HepG2 (cell line): ENCODE measurements at regions not wholly inside any gene's neighbourhood (a gene's known extent, or its start where the extent isn't known, plus 50 kb on each side); places are given as distances from the start of the nearest gene placed in this dataset.

Experiments used
- ATAC-seq: fragments of 200-7000 bp; cut with Tn5 transposase; 3 replicates; pipeline ENCODE4 v1.9.1; 2020; ENCODE audit warnings: mild to moderate bottlenecking, moderate library complexity
- BruUV-seq: library from RNA; stranded (reverse); fragments of 400-500 nt; replicated peaks from 2 replicates; lab custom pipeline; 2021; lab: Mats Ljungman, UMichigan
- CTCF ChIA-PET: fragments of 300-600 bp; formaldehyde crosslinking; extraction: SDS; loops from one replicate; lab custom pipeline; 2021; ENCODE audit warnings: low total read pairs, inconsistent platforms, low intra/inter-chr PET ratio; lab: Yijun Ruan, JAX
- POLR2A ChIA-PET: fragments of 350-600 bp; sonication (Branson Sonifier 250); formaldehyde crosslinking; loops from one replicate; lab custom pipeline; 2020; ENCODE audit warnings: antibody characterized with exemption, inconsistent platforms; lab: Yijun Ruan, JAX
- DNase-seq: peaks from one replicate; pipeline ENCODE4 v3.0.0-alpha.2; 2015; ENCODE audit warnings: low spot score
- FAIRE-seq: peaks from 3 replicates; lab custom pipeline; 2011; peaks lifted over from hg19 to GRCh38; lab: Jason Lieb, UNC
- H2AFZ ChIP-seq: one replicate; pipeline ENCODE4 v1.6.1; 2011; ENCODE audit warnings: low read length, inconsistent platforms
- H3K27ac ChIP-seq: fragments of 300-600 bp; 3 replicates; pipeline ENCODE4 v1.8.0; 2011; ENCODE audit warnings: mixed run types, mild to moderate bottlenecking, mixed read lengths, low read length, inconsistent platforms; ENCODE audit not compliant: insufficient read depth; ENCODE audit errors: extremely low read length
- H3K27me3 ChIP-seq, 2 experiments: fragments of 200-600 bp in 1 of 2; 2 replicates in 1 of 2; 3 replicates in 1 of 2; pipeline versions ENCODE4 v1.6.0 to v1.8.0; 2011; ENCODE audit warnings: low read length in 2 of 2, mild to moderate bottlenecking in 2 of 2, moderate library complexity in 2 of 2, inconsistent platforms in 1 of 2; ENCODE audit not compliant: insufficient read depth in 2 of 2, control insufficient read depth in 1 of 2
- H3K36me3 ChIP-seq, 2 experiments: fragments of 200-600 bp in 1 of 2; replicated peaks in 1 of 2; 2 replicates in 1 of 2; 3 replicates in 1 of 2; pipeline versions ENCODE4 v1.5.1 to v1.8.0; 2011; ENCODE audit warnings: low read length in 2 of 2, inconsistent platforms in 1 of 2; ENCODE audit not compliant: insufficient read depth in 2 of 2, control insufficient read depth in 1 of 2
- H3K4me1 ChIP-seq: 2 replicates; pipeline ENCODE4 v1.5.1; 2012; ENCODE audit warnings: low read length, inconsistent platforms; ENCODE audit not compliant: insufficient read depth
- H3K4me2 ChIP-seq: 2 replicates; pipeline ENCODE4 v1.6.0; 2011; ENCODE audit warnings: low read depth, low read length, inconsistent platforms
- H3K4me3 ChIP-seq, 3 experiments: fragments of 200-600 bp in 1 of 3; sonication (generic), shearing (Covaris generic) in 1 of 3; replicated peaks in 1 of 3; 2 replicates each; pipeline ENCODE4 v1.5.1; 2011 to 2016; ENCODE audit warnings: low read length in 3 of 3, inconsistent platforms in 2 of 3, low read depth in 2 of 3, mild to moderate bottlenecking in 2 of 3, control low read depth in 1 of 3, mixed read lengths in 1 of 3; ENCODE audit not compliant: insufficient read depth in 1 of 3
- H3K79me2 ChIP-seq: one replicate; pipeline ENCODE4 v1.6.1; 2011; ENCODE audit warnings: low read length, inconsistent platforms; ENCODE audit not compliant: insufficient read depth
- H3K9ac ChIP-seq: 2 replicates; pipeline ENCODE4 v1.6.0; 2011; ENCODE audit warnings: mild to moderate bottlenecking, low read depth, low read length, inconsistent platforms; ENCODE audit not compliant: insufficient read depth
- H3K9me3 ChIP-seq: 2 replicates; pipeline ENCODE4 v1.5.1; 2012; ENCODE audit warnings: mild to moderate bottlenecking, low read length
- H4K20me1 ChIP-seq: 2 replicates; pipeline ENCODE4 v1.6.0; 2011; ENCODE audit warnings: inconsistent platforms, mild to moderate bottlenecking, low read length, moderate library complexity; ENCODE audit not compliant: insufficient read depth
- ASH2L ChIP-seq: fragments of 300-600, 200-600 bp; sonication (generic); IDR thresholded peaks from 2 replicates; pipeline ENCODE4 v1.7.0; 2017; ENCODE audit warnings: low read depth, mild to moderate bottlenecking, moderate library complexity, mixed read lengths, low read length; ENCODE audit not compliant: insufficient read length
- GATAD1 ChIP-seq: IDR thresholded peaks from 2 replicates; pipeline ENCODE4 v1.6.1; 2016; ENCODE audit warnings: missing genetic modification reagents, missing compliant biosample characterization
- HNF4A ChIP-seq: sonication (generic); formaldehyde crosslinking; IDR thresholded peaks from 2 replicates; pipeline ENCODE4 v1.4.0; 2020; ENCODE audit warnings: missing genetic modification reagents
- KDM5A ChIP-seq: fragments of 200-600 bp; sonication (generic); IDR thresholded peaks from 2 replicates; pipeline ENCODE4 v1.7.0; 2018; ENCODE audit warnings: antibody characterized with exemption, mild to moderate bottlenecking, low read length, borderline replicate concordance
- LCORL ChIP-seq, 2 experiments: fragments of 450-650 bp in 1 of 2; sonication (generic) in 1 of 2; formaldehyde crosslinking in 1 of 2; IDR thresholded peaks; 2 replicates each; pipeline versions ENCODE4 v1.5.0 to v1.6.1; 2017 to 2020; ENCODE audit warnings: antibody characterized with exemption in 1 of 2, missing genetic modification reagents in 1 of 2
- SIX4 ChIP-seq: sonication (generic); formaldehyde crosslinking; IDR thresholded peaks from 2 replicates; pipeline ENCODE4 v1.4.0; 2020; ENCODE audit warnings: missing genetic modification reagents
- SOX5 ChIP-seq: IDR thresholded peaks from 2 replicates; pipeline ENCODE4 v1.6.1; 2016; ENCODE audit warnings: borderline replicate concordance
- ZNF710 ChIP-seq: sonication (generic); formaldehyde crosslinking; IDR thresholded peaks from 2 replicates; pipeline ENCODE4 v1.5.0; 2020; ENCODE audit warnings: mild to moderate bottlenecking, missing genetic modification reagents, borderline replicate concordance
- WGBS: methylation state at CpG from one replicate; pipeline ENCODE4 v1.1.6; 2017; ENCODE audit warnings: low lambda C conversion rate; 5-methylcytosine and 5-hydroxymethylcytosine counted together
- in situ Hi-C: cut with HindIII; loops from 2 replicates; pipeline ENCODE4 v1.10.0; 2017; ENCODE audit warnings: low pct_unique_long_range_greater_than_20kb; ENCODE audit not compliant: extremely low pct_ligation_motif_present
- intact Hi-C: fragments of 100-400 bp; cut with micrococcal nuclease; formaldehyde crosslinking; loops from one replicate; pipeline ENCODE4 v1.10.0; 2022; ENCODE audit not compliant: unreplicated experiment
- TF ChIP-seq, protein P1 (sequence below): sonication (generic); formaldehyde crosslinking; conservative IDR thresholded peaks from 2 replicates; pipeline ENCODE4 v1.8.0; 2022; ENCODE audit warnings: low read depth, missing genetic modification reagents
- TF ChIP-seq, protein P2 (sequence below): sonication (generic); formaldehyde crosslinking; IDR thresholded peaks from 2 replicates; pipeline ENCODE4 v1.5.0; 2020; ENCODE audit warnings: mild to moderate bottlenecking, missing genetic modification reagents
- TF ChIP-seq, protein P3 (sequence below): IDR thresholded peaks from 2 replicates; pipeline ENCODE4 v1.6.1; 2018; ENCODE audit warnings: missing genetic modification reagents

DNA sequence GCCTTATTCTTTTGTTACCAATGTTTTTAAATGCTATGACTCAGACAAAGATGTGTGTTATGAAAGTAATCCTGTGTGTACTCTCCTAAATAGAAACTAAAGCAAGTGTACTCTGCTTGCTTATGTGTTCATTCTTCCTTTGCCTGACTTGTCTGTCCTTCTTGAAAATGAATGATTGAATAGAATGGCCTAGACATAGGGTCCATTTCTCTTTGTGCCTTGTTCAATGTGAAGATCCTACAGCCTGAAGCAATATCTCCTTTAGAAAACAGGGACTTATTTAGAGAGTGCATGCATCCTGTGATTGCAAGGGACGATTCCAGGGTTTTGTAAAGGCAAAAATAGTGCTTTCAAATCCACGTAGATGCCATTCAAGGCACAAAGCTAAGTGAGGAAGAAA is 343.6 kb upstream of the TACR3 start:
- FAIRE-seq (no peak), ATAC-seq (no peak), DNase-seq (no peak)
- Histone ChIP-seq H2AFZ (no peak overlapping the region), H3K27ac (no peak overlapping the region), H3K79me2 (no peaks in the 10 kb centered on the region), H3K9me3 (no peaks in the 10 kb centered on the region), H3K4me3 (no peak overlapping the region), H3K27me3 (no peaks in the 10 kb centered on the region), H3K4me1 (no peaks in the 10 kb centered on the region)
- intact Hi-C loops (loop anchor here (10.0 kb wide), 1 partner anchor 291 kb away; no protein-coding TSS in a partner anchor), in situ Hi-C loops (no loop called here)
- CTCF ChIA-PET, result no interaction called here
- 3% methylated on average over 2 of the region's 2 CpGs for WGBS
- TF ChIP-seq SOX5 (CRISPR knock-in tag) (no peak), ZNF710 (CRISPR knock-in tag) (no peak), ASH2L (no peak), KDM5A (no peak), GATAD1 (CRISPR knock-in tag) (no peak), SIX4 (CRISPR knock-in tag) (no peak), LCORL (IDR thresholded peaks at IDR 0.05) (no peak), LCORL (CRISPR knock-in tag; IDR thresholded peaks at IDR 0.05) (no peak), HNF4A (CRISPR knock-in tag) (no peak)
- TF ChIP-seq, protein P1, sequence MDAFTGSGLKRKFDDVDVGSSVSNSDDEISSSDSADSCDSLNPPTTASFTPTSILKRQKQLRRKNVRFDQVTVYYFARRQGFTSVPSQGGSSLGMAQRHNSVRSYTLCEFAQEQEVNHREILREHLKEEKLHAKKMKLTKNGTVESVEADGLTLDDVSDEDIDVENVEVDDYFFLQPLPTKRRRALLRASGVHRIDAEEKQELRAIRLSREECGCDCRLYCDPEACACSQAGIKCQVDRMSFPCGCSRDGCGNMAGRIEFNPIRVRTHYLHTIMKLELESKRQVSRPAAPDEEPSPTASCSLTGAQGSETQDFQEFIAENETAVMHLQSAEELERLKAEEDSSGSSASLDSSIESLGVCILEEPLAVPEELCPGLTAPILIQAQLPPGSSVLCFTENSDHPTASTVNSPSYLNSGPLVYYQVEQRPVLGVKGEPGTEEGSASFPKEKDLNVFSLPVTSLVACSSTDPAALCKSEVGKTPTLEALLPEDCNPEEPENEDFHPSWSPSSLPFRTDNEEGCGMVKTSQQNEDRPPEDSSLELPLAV (CRISPR knock-in tag), result no peak
- TF ChIP-seq, protein P2, sequence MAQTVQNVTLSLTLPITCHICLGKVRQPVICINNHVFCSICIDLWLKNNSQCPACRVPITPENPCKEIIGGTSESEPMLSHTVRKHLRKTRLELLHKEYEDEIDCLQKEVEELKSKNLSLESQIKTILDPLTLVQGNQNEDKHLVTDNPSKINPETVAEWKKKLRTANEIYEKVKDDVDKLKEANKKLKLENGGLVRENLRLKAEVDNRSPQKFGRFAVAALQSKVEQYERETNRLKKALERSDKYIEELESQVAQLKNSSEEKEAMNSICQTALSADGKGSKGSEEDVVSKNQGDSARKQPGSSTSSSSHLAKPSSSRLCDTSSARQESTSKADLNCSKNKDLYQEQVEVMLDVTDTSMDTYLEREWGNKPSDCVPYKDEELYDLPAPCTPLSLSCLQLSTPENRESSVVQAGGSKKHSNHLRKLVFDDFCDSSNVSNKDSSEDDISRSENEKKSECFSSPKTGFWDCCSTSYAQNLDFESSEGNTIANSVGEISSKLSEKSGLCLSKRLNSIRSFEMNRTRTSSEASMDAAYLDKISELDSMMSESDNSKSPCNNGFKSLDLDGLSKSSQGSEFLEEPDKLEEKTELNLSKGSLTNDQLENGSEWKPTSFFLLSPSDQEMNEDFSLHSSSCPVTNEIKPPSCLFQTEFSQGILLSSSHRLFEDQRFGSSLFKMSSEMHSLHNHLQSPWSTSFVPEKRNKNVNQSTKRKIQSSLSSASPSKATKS (CRISPR knock-in tag), result no peak
- TF ChIP-seq, protein P3, sequence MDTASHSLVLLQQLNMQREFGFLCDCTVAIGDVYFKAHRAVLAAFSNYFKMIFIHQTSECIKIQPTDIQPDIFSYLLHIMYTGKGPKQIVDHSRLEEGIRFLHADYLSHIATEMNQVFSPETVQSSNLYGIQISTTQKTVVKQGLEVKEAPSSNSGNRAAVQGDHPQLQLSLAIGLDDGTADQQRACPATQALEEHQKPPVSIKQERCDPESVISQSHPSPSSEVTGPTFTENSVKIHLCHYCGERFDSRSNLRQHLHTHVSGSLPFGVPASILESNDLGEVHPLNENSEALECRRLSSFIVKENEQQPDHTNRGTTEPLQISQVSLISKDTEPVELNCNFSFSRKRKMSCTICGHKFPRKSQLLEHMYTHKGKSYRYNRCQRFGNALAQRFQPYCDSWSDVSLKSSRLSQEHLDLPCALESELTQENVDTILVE (CRISPR knock-in tag), result no peak
- TF ChIP-seq, all 625 proteins: peak for 0
- Histone ChIP-seq H3K9ac (no peak overlapping the region), H4K20me1 (no peaks in the 10 kb centered on the region), H3K4me2 (no peak overlapping the region), H3K36me3 (no peaks in the 10 kb centered on the region)
- BruUV-seq, result no TSS peak
- POLR2A ChIA-PET, result no interaction called here
